ENCODE measurements at regions not wholly inside any gene's neighbourhood (a gene's known extent, or its start where the extent isn't known, plus 50 kb on each side); places are given as distances from the start of the nearest gene placed in this dataset.

DNA sequence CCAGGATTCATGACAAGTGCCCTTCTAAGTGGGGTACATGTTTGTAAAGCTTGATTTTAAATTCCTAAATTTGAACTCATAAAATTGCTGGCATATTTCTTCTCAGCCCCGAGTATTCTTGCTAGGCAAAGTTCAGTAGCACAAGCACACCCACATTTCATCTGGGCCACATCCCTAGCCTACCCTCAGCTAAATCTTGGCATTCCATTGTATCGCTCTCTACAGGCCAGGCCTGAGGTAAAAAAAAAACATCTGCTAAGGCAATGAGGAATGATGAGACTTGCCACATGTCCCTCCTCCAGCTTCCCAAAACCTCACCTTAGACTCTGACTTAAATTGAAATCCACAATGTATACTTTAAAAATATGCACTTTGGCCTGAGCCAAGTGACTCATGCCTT lies 51.4 kb upstream of the VCX3B start:
- H3K27me3 ChIP-seq = no peaks in the 10 kb centered on the region
- DNase-seq (ENCODE audit: low spot score in 2 of 2) = no peak
- TF ChIP-seq POLR2A (IDR thresholded peaks at IDR 0.05) (no peak), POLR2AphosphoS5 (IDR thresholded peaks at IDR 0.05) (no peak)
- TF ChIP-seq, protein P1, sequence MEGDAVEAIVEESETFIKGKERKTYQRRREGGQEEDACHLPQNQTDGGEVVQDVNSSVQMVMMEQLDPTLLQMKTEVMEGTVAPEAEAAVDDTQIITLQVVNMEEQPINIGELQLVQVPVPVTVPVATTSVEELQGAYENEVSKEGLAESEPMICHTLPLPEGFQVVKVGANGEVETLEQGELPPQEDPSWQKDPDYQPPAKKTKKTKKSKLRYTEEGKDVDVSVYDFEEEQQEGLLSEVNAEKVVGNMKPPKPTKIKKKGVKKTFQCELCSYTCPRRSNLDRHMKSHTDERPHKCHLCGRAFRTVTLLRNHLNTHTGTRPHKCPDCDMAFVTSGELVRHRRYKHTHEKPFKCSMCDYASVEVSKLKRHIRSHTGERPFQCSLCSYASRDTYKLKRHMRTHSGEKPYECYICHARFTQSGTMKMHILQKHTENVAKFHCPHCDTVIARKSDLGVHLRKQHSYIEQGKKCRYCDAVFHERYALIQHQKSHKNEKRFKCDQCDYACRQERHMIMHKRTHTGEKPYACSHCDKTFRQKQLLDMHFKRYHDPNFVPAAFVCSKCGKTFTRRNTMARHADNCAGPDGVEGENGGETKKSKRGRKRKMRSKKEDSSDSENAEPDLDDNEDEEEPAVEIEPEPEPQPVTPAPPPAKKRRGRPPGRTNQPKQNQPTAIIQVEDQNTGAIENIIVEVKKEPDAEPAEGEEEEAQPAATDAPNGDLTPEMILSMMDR (IDR thresholded peaks at IDR 0.05) = no peak
- H3K36me3 ChIP-seq = no peaks in the 10 kb centered on the region
- no peaks in the 10 kb centered on the region for H3K4me1 ChIP-seq
- no peak overlapping the region for H3K4me3 ChIP-seq
- intact Hi-C loops (cut with DNase I; ENCODE audit: low total_unique reads) = no loop called here
- no peak overlapping the region for H3K27ac ChIP-seq
- H3K9me3 ChIP-seq = no peaks in the 10 kb centered on the region

All from breast epithelium (tissue), 4 donors.